ENCODE measurements at regions not wholly inside any gene's neighbourhood (a gene's known extent, or its start where the extent isn't known, plus 50 kb on each side); places are given as distances from the start of the nearest gene placed in this dataset.

GRCh38 chr2:43030551-43031307 is 195.7 kb downstream of the ZFP36L2 start:
- TF ChIP-seq CTCF (IDR thresholded peaks at IDR 0.05) (no peak), POLR2A (IDR thresholded peaks at IDR 0.05) (no peak)
